HG02759 (cell line): ENCODE measurements at regions not wholly inside any gene's neighbourhood (a gene's known extent, or its start where the extent isn't known, plus 50 kb on each side); places are given as distances from the start of the nearest gene placed in this dataset.

Experiments
- ATAC-seq: cut with Tn5 transposase; IDR thresholded peaks from one replicate; pipeline ENCODE4 v1.9.1; 2021; ENCODE audit warnings: mild to moderate bottlenecking, moderate library complexity; ENCODE audit not compliant: unreplicated experiment

DNA sequence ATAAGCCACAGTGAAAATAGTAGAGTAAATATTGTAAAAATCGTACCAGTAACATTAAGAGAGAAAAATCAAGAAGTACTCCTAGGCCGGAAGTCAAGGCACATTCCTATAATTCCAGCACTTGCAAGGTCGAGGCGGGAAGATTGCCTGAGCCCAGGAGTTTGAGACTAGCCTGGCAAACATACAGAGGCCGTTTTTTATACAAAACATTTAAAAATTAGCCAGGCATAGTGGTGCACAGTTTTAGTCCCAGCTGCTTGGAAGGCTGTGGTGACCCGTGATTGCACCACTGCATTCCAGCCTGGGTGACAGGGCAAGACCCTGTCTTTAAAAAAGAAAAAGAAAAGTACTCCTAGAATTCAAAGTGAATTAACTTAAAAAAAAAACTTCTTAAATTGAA, 341.8 kb downstream of the C12orf50 start:
- no peak for ATAC-seq

DNA sequence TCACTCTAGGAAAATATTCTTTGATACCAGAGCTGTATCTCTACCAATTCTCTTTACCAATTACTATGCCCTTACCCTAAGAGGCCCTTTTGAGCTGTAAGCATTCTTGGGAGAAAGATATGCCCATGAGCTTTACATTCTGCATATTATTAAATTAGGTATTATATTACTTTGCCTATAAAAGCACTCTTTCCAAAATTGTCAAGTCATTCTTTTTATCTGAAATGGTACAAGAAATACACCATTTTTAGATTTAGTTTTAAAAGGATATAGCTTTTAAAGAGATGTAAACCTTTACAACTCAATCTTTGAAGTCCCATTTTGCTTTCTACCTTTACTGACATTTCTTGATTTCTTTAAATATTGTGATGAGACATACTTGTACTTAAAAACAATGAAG, 343.5 kb downstream of the C12orf50 start:
- no peak for ATAC-seq

DNA sequence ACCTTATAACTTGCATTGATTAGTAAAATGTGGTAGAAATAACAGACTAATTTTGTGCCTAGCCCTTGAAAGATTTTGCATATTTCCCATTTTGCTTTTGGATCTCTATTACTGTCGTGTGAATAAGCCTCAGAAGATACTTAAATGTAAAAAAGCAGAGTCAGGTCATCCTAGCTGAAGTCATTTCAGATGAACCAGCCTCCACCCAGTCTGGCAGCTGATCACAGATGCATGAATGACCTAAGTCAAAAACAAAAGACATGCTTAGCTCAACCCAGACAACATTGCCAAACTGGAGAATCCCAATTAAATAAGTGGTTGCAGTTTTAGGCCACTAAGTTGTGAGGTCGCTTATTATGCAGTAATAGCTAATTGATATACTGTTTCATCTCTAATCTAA, 349.9 kb downstream of the C12orf50 start:
- ATAC-seq = no peak

DNA sequence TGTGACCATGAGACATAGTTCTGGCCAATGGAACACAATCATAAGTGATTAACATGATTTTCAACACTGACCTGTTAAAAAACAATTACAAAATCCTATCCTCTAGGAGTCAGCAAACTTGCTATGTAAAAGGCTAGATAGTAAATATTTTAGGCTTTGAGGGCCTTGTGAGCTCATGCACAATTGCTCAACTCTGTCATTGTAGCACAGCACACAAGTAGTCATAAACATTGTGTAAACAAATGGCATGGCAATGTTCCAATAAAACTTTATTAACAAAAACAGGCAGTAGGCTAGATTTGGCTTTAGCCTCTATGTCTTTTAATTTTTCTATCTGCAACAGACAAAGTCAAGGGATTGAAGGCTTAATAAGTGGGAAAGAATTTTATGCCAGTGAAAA, 350.7 kb downstream of the C12orf50 start:
- no peak for ATAC-seq

DNA sequence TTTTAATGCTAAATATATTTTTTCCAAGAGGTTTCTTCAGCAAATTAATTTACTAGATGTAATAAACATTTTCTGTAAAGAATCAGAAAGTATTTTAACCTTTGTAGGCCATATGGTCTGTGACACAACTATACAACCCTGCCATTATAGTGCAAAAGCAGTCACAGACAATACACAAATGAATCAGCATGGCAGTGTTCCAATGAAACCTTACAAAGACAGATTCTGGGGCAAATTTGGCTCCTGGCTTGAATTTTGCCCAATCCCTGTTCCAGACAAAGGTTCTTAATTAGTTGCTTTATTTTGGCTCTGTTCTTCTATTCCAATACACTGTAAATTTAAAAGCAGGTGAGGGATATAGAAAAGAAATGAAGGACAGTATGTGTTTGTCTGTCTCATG, 352.5 kb downstream of the C12orf50 start:
- ATAC-seq = no peak

DNA sequence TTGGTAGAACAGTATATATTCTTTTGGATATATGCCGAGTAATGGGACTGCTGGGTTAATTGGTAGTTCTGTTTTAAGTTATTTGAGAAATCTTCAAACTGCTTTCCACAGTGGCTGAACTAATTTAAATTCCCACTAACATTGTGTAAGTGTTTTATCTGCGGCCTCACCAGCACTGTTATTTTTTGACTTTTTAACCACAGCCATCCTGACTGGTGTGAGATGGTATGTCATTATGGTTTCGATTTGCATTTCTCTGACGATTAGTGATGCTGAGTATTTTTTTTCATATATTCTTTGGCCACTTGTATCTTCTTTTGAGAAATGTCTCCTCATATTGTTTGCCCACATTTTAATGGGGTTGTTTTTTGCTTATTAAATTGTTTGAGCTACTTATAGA, 357.4 kb downstream of the C12orf50 start:
- no peak for ATAC-seq

DNA sequence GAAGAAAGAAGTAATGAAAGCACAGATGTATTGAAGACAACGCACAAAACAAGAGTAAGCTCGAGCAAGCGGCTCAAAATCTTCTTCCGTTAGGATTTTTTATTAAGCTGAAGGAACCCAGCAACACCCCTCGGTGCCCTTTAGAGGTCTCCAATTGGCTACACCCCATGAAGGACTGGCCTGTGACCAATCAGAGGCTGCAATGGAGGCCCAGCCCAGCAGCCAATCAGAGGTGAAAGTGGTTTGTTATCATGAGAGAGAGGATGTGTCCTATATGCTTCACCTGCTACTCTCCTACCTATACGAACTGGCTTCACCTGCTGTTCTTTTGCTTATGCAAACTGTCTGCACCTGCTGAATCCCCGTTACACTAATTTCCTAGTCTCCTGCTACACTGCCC, 358.8 kb downstream of the C12orf50 start:
- no peak for ATAC-seq

DNA sequence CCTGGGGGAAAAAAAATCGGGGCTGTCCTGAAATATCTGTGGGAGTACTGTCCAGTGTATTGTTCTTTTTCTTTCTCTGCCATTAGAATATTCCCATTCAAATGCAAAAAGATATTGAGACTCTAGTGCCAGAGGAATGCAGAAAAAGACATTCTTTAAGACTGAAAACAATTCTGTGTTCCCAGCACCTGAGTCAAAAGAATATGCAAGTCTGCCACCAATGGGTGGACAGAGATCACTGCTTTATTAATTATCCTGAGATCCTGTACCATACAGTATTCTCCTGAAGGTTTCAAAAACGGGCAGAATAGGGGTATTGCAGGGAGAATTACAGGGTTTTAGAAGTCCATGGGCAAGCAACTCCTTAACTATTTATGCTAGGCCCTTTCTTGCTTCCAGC, 361.8 kb downstream of the C12orf50 start:
- ATAC-seq = no peak

DNA sequence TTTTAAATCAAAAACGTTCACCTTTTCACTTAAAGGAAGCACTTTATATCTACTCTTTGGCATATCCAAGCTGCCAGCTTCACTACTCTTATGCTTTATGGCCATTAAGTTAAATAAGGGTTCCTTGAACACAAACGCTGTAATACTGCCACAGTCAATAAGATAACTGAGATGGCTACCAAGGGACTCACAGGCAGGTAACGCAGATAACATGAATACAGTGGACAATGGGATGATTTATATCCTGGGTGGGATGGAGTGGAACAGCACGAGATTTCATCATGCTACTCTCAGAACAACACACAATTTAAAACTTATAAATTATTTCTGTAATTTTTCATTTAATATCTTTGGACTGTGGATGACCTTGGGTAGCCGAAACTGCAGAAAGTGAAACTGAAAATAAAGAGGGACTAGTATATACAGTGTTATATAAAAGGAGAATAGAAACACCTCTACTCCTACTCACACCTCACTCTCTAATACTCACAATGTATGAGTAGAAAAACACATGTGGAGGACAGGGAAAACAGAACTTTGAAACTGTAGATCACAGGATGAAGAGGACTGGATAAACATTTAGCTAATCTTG, 367.3 kb downstream of the C12orf50 start:
- ATAC-seq = peak; percentile 78

DNA sequence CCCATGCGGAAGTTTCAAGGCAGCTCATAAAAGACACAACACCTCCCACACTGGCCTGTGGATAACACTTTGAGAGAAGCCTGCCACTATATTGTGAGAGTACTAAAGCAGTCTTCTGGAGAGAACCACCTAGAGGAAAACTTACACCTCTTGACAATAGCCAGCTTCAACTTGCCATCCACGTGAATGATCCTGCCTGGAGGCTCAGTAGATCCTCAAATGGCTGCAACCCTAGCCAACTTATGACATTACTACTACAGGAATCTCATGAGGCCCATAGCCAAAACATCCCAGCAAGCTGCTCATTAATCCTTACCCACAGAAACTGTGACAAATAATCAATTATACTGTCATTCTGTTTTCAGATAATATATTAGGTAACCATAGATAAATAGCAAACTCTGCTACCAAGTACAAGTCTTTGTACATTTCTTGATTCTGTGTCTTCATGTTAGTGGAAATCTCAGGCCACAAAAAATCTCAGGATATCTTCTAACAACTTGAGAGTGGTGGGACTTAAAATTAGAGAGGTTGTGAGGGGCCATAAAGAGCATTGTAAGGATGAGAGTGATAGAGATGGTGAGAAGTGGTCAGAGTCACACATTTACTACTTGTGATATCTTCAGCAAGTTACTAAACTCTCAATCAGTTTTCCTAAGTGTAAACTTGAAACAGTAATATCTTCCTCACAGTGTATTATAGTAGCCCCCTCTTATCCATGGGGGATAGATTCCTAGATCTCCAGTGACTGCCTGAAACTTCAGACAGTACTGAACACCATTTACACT, 368.0 kb downstream of the C12orf50 start:
- ATAC-seq = no peak

DNA sequence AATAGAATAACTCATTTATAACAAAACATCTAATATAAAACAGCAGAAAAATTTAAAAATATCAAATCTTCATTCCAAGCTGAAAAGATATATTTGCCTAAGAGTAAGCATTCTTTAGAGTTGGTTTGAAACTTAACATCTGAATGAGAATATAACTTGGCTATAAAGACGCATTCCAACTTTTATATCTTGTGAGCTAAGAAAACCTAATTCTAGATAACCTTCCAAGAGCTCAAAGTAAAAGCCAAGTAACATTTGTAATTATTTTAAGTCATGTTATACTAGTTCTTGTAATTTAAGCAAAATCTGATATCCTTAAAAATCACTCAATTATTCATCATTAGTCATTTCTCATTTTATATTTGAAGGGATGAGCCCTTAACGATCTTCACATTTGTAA, 368.9 kb downstream of the C12orf50 start:
- no peak for ATAC-seq

DNA sequence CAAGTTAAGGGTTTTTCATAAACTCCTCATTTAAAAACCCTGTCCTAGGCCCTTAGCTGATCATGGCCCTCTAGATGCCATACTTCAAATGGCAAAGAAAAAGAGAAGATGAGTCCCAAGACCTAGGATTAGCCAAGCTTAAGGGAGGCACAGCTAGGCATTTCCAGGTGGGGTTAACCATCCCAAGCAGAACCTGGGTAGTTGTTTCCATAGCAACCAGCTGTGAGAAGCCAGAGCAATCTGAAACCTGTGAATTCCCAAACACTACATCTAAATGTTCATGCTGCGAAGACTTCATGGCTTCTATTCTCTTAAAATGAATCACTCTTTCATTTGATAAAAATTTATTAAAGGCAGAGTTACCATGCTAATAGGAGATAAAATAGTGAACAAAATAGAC, 372.9 kb downstream of the C12orf50 start:
- no peak for ATAC-seq

DNA sequence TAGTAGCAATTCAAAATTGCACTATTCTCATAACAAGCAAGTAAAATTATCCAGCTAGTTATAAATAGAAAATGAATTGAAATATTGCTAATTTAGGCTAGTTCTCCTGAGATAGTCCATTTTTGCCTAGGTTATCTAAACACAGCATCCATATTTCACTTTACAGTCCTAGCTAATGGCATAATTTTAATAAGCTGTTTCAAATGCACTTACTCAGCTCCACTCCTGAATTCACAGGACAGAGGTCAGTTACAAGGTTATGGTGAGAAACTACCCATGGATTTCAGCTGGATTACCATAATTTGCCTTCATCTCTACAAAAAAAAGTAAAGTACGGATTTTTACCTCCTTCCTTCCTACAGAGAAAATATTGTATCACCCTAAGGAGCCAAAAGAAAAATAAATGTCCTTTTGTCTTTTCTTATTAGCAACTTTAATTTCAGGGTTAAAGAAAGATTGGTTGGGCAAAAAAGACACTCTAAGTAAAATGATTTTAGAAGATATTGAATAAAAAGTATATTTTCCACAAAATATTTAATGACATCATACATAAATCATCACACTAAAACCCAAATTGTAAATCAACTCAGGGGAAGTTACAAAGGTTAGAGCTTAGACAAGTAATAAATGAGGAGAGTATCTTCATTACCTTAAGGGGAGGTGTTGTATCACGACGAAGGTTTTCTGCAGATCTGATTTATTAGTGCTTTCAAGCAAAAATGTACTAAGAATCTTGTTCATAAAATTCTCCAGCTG, 377.4 kb downstream of the C12orf50 start:
- ATAC-seq = no peak

DNA sequence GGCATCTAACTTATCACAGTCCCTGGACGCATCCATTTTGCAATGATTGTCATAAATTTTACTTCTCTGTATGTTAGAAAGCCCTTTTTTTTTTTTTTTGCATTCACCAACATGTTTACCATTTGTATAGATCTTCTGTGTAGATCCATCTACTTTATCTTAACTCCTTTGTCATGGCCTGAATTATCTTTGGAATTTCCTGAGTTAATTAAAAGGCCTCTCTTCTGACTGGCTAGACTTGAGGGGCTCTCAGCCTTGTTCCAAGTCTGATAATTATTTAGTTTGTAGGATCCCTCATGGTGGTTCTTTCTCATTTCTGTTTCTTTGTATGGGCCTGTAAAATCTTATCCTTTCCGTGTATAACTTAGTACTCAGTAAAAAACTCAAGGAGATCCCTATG, 387.0 kb downstream of the C12orf50 start:
- no peak for ATAC-seq

DNA sequence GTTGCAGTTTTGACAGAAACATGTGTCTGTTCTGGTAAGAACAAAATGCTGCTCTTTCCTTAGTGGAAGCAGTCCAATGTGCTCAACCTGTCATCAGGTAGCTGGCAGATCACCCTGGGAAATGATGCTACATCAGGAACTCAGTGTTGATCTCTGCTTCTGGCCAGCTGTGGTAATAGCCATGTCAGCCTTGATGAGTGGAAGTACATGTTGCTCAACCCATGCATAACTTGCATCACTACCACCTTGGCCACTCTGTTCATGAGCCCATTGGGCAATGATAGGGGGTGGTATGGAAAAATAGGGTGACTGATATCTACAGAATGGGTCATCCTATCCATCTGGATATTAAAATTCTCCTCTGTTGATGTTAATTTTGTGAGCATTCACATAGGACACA, 411.0 kb downstream of the C12orf50 start:
- no peak for ATAC-seq

DNA sequence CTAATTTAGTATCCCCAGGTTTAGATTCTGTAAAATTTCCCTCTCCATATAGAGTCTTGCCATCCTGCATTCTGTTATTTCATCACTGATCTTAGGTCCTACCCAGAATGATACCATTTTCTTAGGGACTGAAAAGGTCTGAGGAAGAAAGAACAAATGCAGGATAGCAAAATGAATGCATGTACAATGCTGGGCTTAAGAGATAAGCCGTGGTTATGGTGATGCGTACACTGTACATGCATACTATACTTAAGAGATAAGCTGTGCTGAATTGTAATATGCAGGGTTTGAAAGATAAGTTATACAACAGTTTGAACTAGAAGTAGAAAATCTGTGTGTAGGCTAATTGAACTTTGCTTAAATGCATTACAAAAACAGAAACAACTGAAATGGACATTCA, 416.2 kb downstream of the C12orf50 start:
- ATAC-seq = no peak

DNA sequence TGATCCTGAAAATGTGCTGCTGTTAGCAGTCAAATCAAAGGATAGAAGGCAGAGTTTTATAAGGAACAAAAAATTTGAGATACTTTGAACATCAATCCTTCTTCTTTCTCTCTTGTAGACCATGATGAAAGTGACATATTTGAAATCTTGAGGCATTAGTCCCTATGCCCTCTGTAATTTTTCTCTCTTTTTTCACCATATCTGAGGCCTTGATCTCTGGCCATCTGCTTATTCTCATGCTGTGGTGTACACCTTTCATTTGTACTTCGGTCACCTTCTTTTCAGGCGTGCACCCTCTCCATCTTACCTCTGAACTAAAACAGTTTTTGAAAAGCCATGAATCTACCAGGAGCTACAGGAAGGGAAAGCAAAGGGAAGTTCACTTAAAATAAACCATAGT, 420.9 kb downstream of the C12orf50 start:
- ATAC-seq = no peak

DNA sequence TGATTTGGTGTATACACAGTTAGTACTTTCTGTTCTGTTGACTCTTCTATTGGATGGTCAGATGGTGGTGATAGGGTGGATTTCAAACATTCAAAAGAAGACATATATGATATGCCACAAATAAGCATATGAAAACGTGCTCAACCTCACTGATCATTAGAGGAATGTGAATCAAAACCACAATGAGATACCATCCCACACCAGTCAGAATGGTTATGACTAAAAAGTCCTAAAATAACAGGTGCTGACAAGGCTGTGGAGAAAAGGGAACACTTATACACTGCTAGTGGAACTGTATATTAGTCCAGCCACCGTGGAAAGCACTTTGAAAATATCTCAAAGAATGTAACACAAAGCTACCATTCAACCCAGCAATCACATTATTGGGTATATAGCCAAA, 425.5 kb downstream of the C12orf50 start:
- ATAC-seq = no peak

DNA sequence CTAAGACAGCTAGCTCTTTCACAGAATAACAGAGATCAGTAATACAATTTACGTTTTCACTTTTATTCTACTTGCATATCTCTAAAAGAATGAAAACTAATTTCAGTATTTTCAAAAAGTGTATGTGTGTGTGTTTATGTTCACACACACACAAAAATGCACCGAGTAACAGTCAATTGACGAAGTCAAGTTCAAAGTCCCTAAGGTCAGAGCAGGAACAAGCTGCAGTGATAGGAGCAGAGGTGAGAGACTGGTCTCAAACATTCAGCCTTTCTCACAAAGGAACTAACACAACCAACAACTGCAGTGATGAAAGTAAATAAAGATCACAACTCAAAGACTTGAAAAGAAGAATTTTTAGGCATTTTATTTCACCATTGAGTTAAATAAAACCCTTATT, 429.7 kb downstream of the C12orf50 start:
- ATAC-seq = no peak

DNA sequence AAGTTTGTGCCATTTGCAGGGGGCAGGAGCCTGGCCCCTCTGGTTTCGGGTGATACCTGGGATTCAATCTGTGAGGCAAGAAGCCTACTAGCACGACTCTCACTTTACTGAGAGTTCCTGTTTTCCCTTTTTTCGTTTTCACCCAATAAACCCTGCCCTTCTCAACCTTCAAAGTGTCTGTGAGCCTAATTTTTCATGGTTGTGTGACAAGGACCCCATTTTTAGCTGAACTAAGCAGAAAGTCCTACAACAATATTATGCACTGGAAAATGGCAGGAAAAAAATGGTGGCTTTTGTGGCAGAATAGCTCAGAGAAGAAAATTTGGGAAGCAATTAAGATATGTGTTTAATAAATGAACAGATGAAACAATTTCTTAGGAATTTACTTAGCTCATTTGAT, 432.1 kb downstream of the C12orf50 start:
- no peak for ATAC-seq

DNA sequence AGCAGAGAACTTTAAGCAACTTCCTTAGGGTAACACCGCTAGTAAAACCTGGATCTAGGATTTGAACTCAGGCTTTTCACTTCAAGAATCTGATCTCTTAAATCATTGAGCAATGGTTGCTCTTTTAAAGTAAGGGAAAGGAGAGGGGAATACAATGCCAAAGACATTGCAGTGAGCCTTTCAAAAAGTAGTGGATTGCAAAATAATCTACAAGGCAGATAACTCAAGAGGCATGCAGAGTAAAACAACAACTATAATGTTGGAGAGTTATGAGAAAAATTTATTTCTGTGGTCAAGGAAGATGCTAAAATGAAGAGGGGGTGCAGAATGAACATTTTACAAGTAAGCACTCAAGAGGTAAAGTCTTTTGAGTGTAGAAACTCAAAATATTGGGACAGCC, 432.6 kb downstream of the C12orf50 start:
- ATAC-seq = no peak

DNA sequence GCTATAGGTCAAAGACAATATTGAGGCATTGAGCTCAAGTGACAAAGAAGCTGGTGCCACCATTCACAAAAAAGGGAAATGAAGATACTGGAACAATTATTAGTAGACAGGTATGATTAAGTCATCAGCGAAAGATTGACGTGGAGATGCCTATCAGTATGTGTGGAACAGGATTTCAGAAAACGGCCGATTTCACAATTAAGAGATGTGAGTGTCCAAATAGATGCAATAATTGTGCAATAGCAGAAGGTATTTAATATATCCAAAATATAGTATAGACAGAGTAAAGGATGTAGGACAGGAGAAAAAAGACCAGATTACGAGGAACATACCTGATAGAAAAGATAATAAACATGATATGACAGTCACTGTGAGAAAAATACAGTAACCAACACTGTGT, 433.1 kb downstream of the C12orf50 start:
- no peak for ATAC-seq
